ENCODE measurements at regions not wholly inside any gene's neighbourhood (a gene's known extent, or its start where the extent isn't known, plus 50 kb on each side); places are given as distances from the start of the nearest gene placed in this dataset.

DNA sequence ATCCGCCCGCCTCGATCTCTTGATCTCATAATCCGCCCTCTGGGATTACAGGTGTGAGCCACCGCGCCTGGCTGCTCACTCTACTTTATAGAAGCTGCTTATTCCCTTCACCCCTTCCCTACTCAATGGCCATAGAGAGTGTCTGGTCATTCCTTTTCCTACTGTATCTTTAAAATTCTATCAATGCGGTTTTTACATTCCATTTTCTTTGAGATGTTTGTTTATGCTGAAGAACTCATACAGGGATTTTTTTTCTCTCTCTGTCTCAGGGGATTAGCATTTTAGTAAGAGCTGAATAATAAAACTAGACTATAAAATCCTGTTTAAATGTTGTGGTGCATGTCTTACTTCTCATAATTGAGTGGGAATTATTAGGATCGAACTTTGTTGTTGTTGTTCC is 218.6 kb upstream of the FOXN3 start:
- FAIRE-seq: no peak
- H3K27me3 ChIP-seq (ENCODE audit: control insufficient read depth in 3 of 3, insufficient read depth in 3 of 3, low read length in 3 of 3): no peaks in the 10 kb centered on the region
- WGBS, 3 donors: 90 to 98% (median 95%) methylated on average over 8 of the region's 8 CpGs

DNA sequence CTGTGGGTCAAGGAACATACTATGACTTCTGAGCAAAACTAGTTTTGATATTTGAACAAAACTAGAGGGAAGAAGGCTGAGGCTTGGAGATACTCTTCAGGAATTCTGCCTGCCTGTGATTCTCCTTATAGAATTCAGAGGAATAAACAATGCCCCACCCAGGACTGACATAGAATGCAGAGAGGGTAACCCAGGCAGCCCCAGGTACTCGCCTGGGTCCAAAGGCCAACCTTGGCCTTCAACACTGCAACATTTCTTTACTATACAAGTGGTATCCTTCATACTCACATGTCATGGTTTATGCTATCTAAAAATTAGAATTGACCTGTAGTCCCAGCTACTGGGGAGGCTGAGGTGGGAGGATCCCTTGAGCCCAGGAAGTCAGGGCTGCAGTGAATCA is 217.0 kb upstream of the FOXN3 start:
- DNase-seq (peak; percentile 23 to 68), FAIRE-seq (no peak)
- H3K9me3 ChIP-seq (ENCODE audit: control insufficient read depth in 2 of 2, insufficient read depth in 1 of 2, low read depth in 1 of 2, low read length in 1 of 2): peaks cover 0 to 2% of the 10 kb centered on the region in 2 donors
- H3K27ac ChIP-seq (ENCODE audit: low read depth in 1 of 3, low read length in 2 of 3): no peak overlapping the region
- H3K36me3 ChIP-seq (ENCODE audit: control insufficient read depth in 3 of 3, insufficient read depth in 2 of 3, low read depth in 1 of 3, low read length in 3 of 3): no peaks in the 10 kb centered on the region
- H3K4me3 ChIP-seq (ENCODE audit: low read depth in 1 of 3, low read length in 3 of 3): no peak overlapping the region
- WGBS, 3 donors: 27 to 68% (median 50%) methylated on average over 1 of the region's 1 CpG
- no peaks in the 10 kb centered on the region for H3K27me3 ChIP-seq (ENCODE audit: control insufficient read depth in 3 of 3, insufficient read depth in 3 of 3, low read length in 3 of 3)
- peaks cover 0 to 2% (median 2%) of the 10 kb centered on the region in 3 donors for H3K4me1 ChIP-seq (ENCODE audit: control insufficient read depth in 3 of 3, insufficient read depth in 2 of 3, low read depth in 1 of 3, low read length in 2 of 3)

More for the DNA sequence above, 218.6 kb upstream of the FOXN3 start:
- DNase-seq: no peak
- Histone ChIP-seq H3K36me3 (ENCODE audit: control insufficient read depth in 3 of 3, insufficient read depth in 2 of 3, low read depth in 1 of 3, low read length in 3 of 3) (no peaks in the 10 kb centered on the region), H3K9me3 (ENCODE audit: control insufficient read depth in 2 of 2, insufficient read depth in 1 of 2, low read depth in 1 of 2, low read length in 1 of 2) (peaks cover 0 to 2% of the 10 kb centered on the region in 2 donors), H3K4me3 (ENCODE audit: low read depth in 1 of 3, low read length in 3 of 3) (no peak overlapping the region), H3K27ac (ENCODE audit: low read depth in 1 of 3, low read length in 2 of 3) (no peak overlapping the region), H3K4me1 (ENCODE audit: control insufficient read depth in 3 of 3, insufficient read depth in 2 of 3, low read depth in 1 of 3, low read length in 2 of 3) (peaks cover 0 to 2% (median 0%) of the 10 kb centered on the region in 3 donors)

DNA sequence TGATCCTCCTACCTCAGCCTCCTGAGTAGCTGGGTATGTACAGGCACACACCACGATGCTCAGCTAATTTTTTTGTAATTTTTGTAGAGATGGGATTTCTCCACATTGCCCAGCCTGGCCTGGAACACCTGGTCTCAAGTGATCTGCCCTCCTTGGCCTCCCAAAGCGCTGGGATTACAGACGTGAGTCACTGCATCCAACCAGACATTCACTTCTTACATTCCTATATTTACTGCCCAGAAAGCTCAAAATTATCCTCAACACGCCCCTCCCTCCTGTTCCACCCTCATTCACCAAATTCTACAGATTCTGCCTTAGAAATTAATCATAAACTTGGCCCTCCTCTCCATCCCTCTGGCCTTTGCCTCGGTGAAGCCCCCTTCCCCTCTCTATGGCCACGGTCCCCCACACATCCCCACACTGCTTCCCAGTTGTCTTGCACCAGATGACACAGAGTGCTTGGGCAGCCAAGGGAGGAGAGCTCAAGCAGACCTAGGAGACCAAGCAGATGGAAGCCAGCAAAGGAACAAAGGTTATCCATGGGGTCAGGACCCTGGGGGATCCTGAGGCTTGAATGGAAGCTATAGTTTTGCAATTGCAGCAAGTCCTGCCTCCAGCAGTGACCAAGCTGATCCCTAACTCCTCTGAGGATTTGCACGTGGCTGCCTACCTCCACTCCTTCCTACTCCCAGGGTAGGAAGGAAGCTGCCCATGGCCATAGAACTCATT is 213.2 kb upstream of the FOXN3 start:
- Histone ChIP-seq H3K36me3 (ENCODE audit: control insufficient read depth in 3 of 3, insufficient read depth in 2 of 3, low read depth in 1 of 3, low read length in 3 of 3) (no peaks in the 10 kb centered on the region), H3K4me1 (ENCODE audit: control insufficient read depth in 3 of 3, insufficient read depth in 2 of 3, low read depth in 1 of 3, low read length in 2 of 3) (peaks cover 0 to 2% (median 2%) of the 10 kb centered on the region in 3 donors), H3K27me3 (ENCODE audit: control insufficient read depth in 3 of 3, insufficient read depth in 3 of 3, low read length in 3 of 3) (no peaks in the 10 kb centered on the region), H3K9me3 (ENCODE audit: control insufficient read depth in 2 of 2, insufficient read depth in 1 of 2, low read depth in 1 of 2, low read length in 1 of 2) (peaks cover 0 to 2% of the 10 kb centered on the region in 2 donors), H3K27ac (ENCODE audit: low read depth in 1 of 3, low read length in 2 of 3) (no peak overlapping the region), H3K4me3 (ENCODE audit: low read depth in 1 of 3, low read length in 3 of 3) (no peak overlapping the region)
- 87 to 91% (median 90%) methylated on average over 7 of the region's 7 CpGs for whole genome bisulfite sequencing, 3 donors
- FAIRE-seq: no peak
- DNase-seq: no peak

DNA sequence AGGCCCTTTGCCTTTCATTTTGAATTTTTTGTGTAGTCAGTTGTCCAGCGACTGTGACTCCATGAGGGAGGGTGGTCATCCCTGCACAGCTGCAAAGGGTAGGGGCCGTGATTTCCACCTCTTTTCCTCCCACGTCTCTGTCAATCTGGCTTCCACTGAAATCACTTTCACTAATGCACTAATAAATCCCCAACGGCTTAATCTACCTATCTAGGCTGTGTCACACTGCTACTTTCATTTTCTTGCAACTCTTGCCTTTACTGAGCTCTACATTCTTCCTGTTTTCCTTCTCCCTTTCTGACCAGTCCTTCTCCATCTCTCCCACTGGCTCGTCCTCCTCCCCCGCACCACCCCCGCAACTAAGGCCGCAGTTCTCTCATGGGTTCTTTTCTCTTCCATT is 212.3 kb upstream of the FOXN3 start:
- H3K9me3 ChIP-seq (ENCODE audit: control insufficient read depth in 2 of 2, insufficient read depth in 1 of 2, low read depth in 1 of 2, low read length in 1 of 2): peaks cover 0 to 2% of the 10 kb centered on the region in 2 donors
- peak in 1 of 2 donors; percentile 62 for DNase-seq
- 26 to 67% (median 58%) methylated on average over 8 of the region's 8 CpGs for WGBS, 3 donors
- H3K4me3 ChIP-seq (ENCODE audit: low read depth in 1 of 3, low read length in 3 of 3): no peak overlapping the region
- no peak for FAIRE-seq
- H3K27ac ChIP-seq (ENCODE audit: low read depth in 1 of 3, low read length in 2 of 3): no peak overlapping the region
- H3K27me3 ChIP-seq (ENCODE audit: control insufficient read depth in 3 of 3, insufficient read depth in 3 of 3, low read length in 3 of 3): no peaks in the 10 kb centered on the region
- H3K36me3 ChIP-seq (ENCODE audit: control insufficient read depth in 3 of 3, insufficient read depth in 2 of 3, low read depth in 1 of 3, low read length in 3 of 3): no peaks in the 10 kb centered on the region
- H3K4me1 ChIP-seq (ENCODE audit: control insufficient read depth in 3 of 3, insufficient read depth in 2 of 3, low read depth in 1 of 3, low read length in 2 of 3): peaks cover 0 to 2% (median 2%) of the 10 kb centered on the region in 3 donors

DNA sequence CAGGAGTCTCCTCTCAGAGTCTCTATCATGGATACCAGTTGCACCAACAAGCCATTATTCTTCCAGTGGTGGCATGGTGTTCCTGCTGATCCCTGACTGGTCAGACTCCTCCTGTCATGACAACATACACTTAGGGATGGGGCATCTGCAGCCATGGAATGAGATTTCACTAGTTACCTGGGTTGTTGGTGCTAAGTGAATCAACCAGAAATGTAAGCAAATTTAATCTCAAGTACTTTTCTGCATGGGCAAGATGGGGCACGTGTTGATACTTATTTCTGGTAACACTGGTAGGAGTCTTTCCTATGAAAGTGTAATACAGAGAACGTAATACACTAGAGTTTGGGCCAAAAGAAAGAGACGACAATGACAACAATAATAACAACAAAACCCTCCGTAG is 211.5 kb upstream of the FOXN3 start:
- FAIRE-seq: no peak

DNA sequence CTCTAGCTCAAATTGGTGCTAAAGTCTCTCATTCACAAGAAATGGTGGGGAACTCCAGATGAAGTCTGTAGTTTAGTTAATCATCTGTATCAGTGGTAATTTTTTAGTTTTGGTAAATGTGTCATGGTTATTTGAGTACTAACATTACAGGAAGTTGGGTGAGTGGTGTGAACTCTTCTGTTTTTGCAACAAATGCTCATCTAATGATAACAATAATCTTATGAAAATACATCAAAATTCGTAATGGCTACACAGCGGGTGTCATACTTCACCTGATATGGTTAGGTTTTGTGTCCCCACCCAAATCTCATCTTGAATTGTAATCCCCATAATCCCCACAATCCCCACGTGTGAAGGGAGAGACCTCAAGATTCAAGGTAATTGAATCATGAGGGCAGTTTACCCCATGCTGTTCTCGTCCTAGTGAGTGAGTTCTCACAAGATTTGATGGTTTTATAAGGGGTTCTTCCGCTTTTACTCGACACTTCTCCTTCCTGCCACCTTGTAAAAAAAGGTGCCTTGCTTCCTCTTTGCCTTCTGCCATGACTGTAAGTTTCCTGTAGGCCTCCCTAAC is 209.3 kb upstream of the FOXN3 start:
- H3K27ac ChIP-seq (ENCODE audit: low read depth in 1 of 3, low read length in 2 of 3): peak overlapping the region in 1 of 3 donors; percentile 14
- H3K4me1 ChIP-seq (ENCODE audit: control insufficient read depth in 3 of 3, insufficient read depth in 2 of 3, low read depth in 1 of 3, low read length in 2 of 3): peaks cover 0 to 4% (median 2%) of the 10 kb centered on the region in 3 donors
- H3K4me3 ChIP-seq (ENCODE audit: low read depth in 1 of 3, low read length in 3 of 3): no peak overlapping the region
- no peaks in the 10 kb centered on the region for H3K36me3 ChIP-seq (ENCODE audit: control insufficient read depth in 3 of 3, insufficient read depth in 2 of 3, low read depth in 1 of 3, low read length in 3 of 3)
- FAIRE-seq: no peak
- WGBS, 3 donors: 63 to 87% (median 66%) methylated on average over 6 of the region's 6 CpGs
- H3K27me3 ChIP-seq (ENCODE audit: control insufficient read depth in 3 of 3, insufficient read depth in 3 of 3, low read length in 3 of 3): no peaks in the 10 kb centered on the region
- H3K9me3 ChIP-seq (ENCODE audit: control insufficient read depth in 2 of 2, insufficient read depth in 1 of 2, low read depth in 1 of 2, low read length in 1 of 2): no peaks in the 10 kb centered on the region
- DNase-seq: no peak

More for the DNA sequence above, 211.5 kb upstream of the FOXN3 start:
- no peak for DNase-seq
- Histone ChIP-seq H3K9me3 (ENCODE audit: control insufficient read depth in 2 of 2, insufficient read depth in 1 of 2, low read depth in 1 of 2, low read length in 1 of 2) (no peaks in the 10 kb centered on the region), H3K27me3 (ENCODE audit: control insufficient read depth in 3 of 3, insufficient read depth in 3 of 3, low read length in 3 of 3) (no peaks in the 10 kb centered on the region), H3K36me3 (ENCODE audit: control insufficient read depth in 3 of 3, insufficient read depth in 2 of 3, low read depth in 1 of 3, low read length in 3 of 3) (no peaks in the 10 kb centered on the region), H3K27ac (ENCODE audit: low read depth in 1 of 3, low read length in 2 of 3) (no peak overlapping the region), H3K4me1 (ENCODE audit: control insufficient read depth in 3 of 3, insufficient read depth in 2 of 3, low read depth in 1 of 3, low read length in 2 of 3) (peaks cover 0 to 2% (median 0%) of the 10 kb centered on the region in 3 donors), H3K4me3 (ENCODE audit: low read depth in 1 of 3, low read length in 3 of 3) (no peak overlapping the region)
- 84 to 91% (median 89%) methylated on average over 4 of the region's 4 CpGs for WGBS, 3 donors

DNA sequence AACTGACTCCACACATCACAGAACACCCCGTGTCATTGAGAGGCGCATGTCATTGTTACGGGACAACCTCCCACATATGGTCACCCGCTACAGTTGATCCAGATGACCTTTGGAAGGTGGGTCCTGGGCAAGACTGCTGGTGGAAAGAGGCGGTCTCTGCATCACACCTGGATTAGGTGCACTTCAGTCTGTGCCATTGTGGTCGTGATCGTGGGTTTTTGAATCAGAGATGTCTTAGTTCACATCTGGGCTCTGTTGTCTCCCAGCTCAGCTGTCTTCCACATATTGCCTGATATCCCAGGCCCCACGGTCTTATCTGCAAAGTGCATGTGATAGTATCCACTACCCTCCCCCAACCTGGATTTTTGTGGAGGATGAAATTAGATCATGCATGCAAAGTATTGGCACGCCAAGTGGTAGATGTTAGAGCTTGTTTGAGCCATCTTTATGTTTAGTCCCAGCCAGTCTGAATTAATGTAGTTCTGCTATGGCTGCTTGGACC is 208.7 kb upstream of the FOXN3 start:
- H3K9me3 ChIP-seq (ENCODE audit: control insufficient read depth in 2 of 2, insufficient read depth in 1 of 2, low read depth in 1 of 2, low read length in 1 of 2): no peaks in the 10 kb centered on the region
- H3K27me3 ChIP-seq (ENCODE audit: control insufficient read depth in 3 of 3, insufficient read depth in 3 of 3, low read length in 3 of 3): no peaks in the 10 kb centered on the region
- no peaks in the 10 kb centered on the region for H3K36me3 ChIP-seq (ENCODE audit: control insufficient read depth in 3 of 3, insufficient read depth in 2 of 3, low read depth in 1 of 3, low read length in 3 of 3)
- no peak overlapping the region for H3K4me3 ChIP-seq (ENCODE audit: low read depth in 1 of 3, low read length in 3 of 3)
- no peak for DNase-seq
- H3K27ac ChIP-seq (ENCODE audit: low read depth in 1 of 3, low read length in 2 of 3): no peak overlapping the region
- WGBS, 3 donors: 75 to 92% (median 78%) methylated on average over 9 of the region's 9 CpGs
- FAIRE-seq: no peak
- peaks cover 0 to 4% (median 2%) of the 10 kb centered on the region in 3 donors for H3K4me1 ChIP-seq (ENCODE audit: control insufficient read depth in 3 of 3, insufficient read depth in 2 of 3, low read depth in 1 of 3, low read length in 2 of 3)

DNA sequence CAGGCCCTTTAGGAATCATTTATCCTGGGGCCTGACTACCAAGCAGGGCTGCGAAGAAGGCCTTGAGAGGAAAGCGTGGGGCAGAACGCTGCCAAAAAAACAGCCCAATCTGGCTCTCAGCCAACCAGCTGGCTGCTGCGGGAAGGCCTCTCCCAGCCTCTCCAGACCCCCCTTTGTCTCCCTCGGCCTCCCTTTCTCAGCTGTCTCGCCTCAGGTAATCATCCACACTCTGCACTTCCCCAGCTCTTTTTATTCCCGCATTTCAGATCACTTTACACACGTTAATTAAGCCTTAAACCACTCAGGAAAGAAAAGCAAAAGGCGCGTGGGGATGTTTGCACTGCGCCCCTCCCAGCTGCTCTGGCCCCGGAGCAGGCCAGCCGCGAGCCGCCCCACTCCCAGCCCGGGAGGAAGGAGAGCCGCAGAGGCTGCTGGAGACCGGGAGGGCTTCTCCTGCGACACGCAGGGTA is 208.2 kb upstream of the FOXN3 start:
- WGBS, 3 donors: 64 to 84% (median 79%) methylated on average over 20 of the region's 20 CpGs
- no peak for FAIRE-seq
- DNase-seq: peak in 1 of 2 donors; percentile 36

More for the DNA sequence above, 208.2 kb upstream of the FOXN3 start:
- H3K36me3 ChIP-seq (ENCODE audit: control insufficient read depth in 3 of 3, insufficient read depth in 2 of 3, low read depth in 1 of 3, low read length in 3 of 3): no peaks in the 10 kb centered on the region
- no peaks in the 10 kb centered on the region for H3K9me3 ChIP-seq (ENCODE audit: control insufficient read depth in 2 of 2, insufficient read depth in 1 of 2, low read depth in 1 of 2, low read length in 1 of 2)
- H3K27me3 ChIP-seq (ENCODE audit: control insufficient read depth in 3 of 3, insufficient read depth in 3 of 3, low read length in 3 of 3): no peaks in the 10 kb centered on the region
- peak overlapping the region in 1 of 3 donors; percentile 30 for H3K27ac ChIP-seq (ENCODE audit: low read depth in 1 of 3, low read length in 2 of 3)
- no peak overlapping the region for H3K4me3 ChIP-seq (ENCODE audit: low read depth in 1 of 3, low read length in 3 of 3)
- H3K4me1 ChIP-seq (ENCODE audit: control insufficient read depth in 3 of 3, insufficient read depth in 2 of 3, low read depth in 1 of 3, low read length in 2 of 3): peaks cover 0 to 4% (median 2%) of the 10 kb centered on the region in 3 donors
